RPMI8226 (cell line): ENCODE measurements at regions not wholly inside any gene's neighbourhood (a gene's known extent, or its start where the extent isn't known, plus 50 kb on each side); places are given as distances from the start of the nearest gene placed in this dataset.
"Not testable (repeated sequence)": the region's sequence is repeated elsewhere in the genome, so short reads cannot be mapped to it uniquely, and the experiment has no call there.

Experiments
- DNase-seq: peaks from one replicate; pipeline ENCODE4 v3.0.0-alpha.2; 2015

GRCh38 chrY:26638063-26638462 is 1016.1 kb downstream of the CDY1 start:
- DNase-seq = no peak

- not testable (repeated sequence) for DNase-seq
Measured at GRCh38 chrY:26645856-26646255, 1023.9 kb downstream of the CDY1 start.

GRCh38 chrY:26648240-26648639 is 1026.3 kb downstream of the CDY1 start:
- not testable (repeated sequence) for DNase-seq

GRCh38 chrY:26664245-26664644 is 1042.3 kb downstream of the CDY1 start:
- DNase-seq = not testable (repeated sequence)

- not testable (repeated sequence) for DNase-seq
Measured at GRCh38 chrY:26666691-26667090, 1044.8 kb downstream of the CDY1 start.

GRCh38 chrY:26669243-26669642 is 1047.3 kb downstream of the CDY1 start:
- DNase-seq = not testable (repeated sequence)

GRCh38 chrY:26670360-26670871 is 1048.5 kb downstream of the CDY1 start:
- peak; percentile 5 for DNase-seq

GRCh38 chrY:26670881-26671879 is 1049.3 kb downstream of the CDY1 start:
- DNase-seq = peak; percentile 22
